HepG2 (cell line): ENCODE measurements at regions not wholly inside any gene's neighbourhood (a gene's known extent, or its start where the extent isn't known, plus 50 kb on each side); places are given as distances from the start of the nearest gene placed in this dataset.

Source experiments
- ATAC-seq: fragments of 200-7000 bp; cut with Tn5 transposase; 3 replicates; pipeline ENCODE4 v1.9.1; 2020; ENCODE audit warnings: mild to moderate bottlenecking, moderate library complexity
- BruUV-seq: library from RNA; stranded (reverse); fragments of 400-500 nt; replicated peaks from 2 replicates; lab custom pipeline; 2021; lab: Mats Ljungman, UMichigan
- CTCF ChIA-PET: fragments of 300-600 bp; formaldehyde crosslinking; extraction: SDS; loops from one replicate; lab custom pipeline; 2021; ENCODE audit warnings: low total read pairs, inconsistent platforms, low intra/inter-chr PET ratio; lab: Yijun Ruan, JAX
- POLR2A ChIA-PET: fragments of 350-600 bp; sonication (Branson Sonifier 250); formaldehyde crosslinking; loops from one replicate; lab custom pipeline; 2020; ENCODE audit warnings: antibody characterized with exemption, inconsistent platforms; lab: Yijun Ruan, JAX
- DNase-seq: peaks from one replicate; pipeline ENCODE4 v3.0.0-alpha.2; 2015; ENCODE audit warnings: low spot score
- FAIRE-seq: peaks from 3 replicates; lab custom pipeline; 2011; peaks lifted over from hg19 to GRCh38; lab: Jason Lieb, UNC
- H2AFZ ChIP-seq: one replicate; pipeline ENCODE4 v1.6.1; 2011; ENCODE audit warnings: low read length, inconsistent platforms
- H3K27ac ChIP-seq: fragments of 300-600 bp; 3 replicates; pipeline ENCODE4 v1.8.0; 2011; ENCODE audit warnings: mixed run types, mild to moderate bottlenecking, mixed read lengths, low read length, inconsistent platforms; ENCODE audit not compliant: insufficient read depth; ENCODE audit errors: extremely low read length
- H3K27me3 ChIP-seq, 2 experiments: fragments of 200-600 bp in 1 of 2; 2 replicates in 1 of 2; 3 replicates in 1 of 2; pipeline versions ENCODE4 v1.6.0 to v1.8.0; 2011; ENCODE audit warnings: low read length in 2 of 2, mild to moderate bottlenecking in 2 of 2, moderate library complexity in 2 of 2, inconsistent platforms in 1 of 2; ENCODE audit not compliant: insufficient read depth in 2 of 2, control insufficient read depth in 1 of 2
- H3K36me3 ChIP-seq, 2 experiments: fragments of 200-600 bp in 1 of 2; replicated peaks in 1 of 2; 2 replicates in 1 of 2; 3 replicates in 1 of 2; pipeline versions ENCODE4 v1.5.1 to v1.8.0; 2011; ENCODE audit warnings: low read length in 2 of 2, inconsistent platforms in 1 of 2; ENCODE audit not compliant: insufficient read depth in 2 of 2, control insufficient read depth in 1 of 2
- H3K4me1 ChIP-seq: 2 replicates; pipeline ENCODE4 v1.5.1; 2012; ENCODE audit warnings: low read length, inconsistent platforms; ENCODE audit not compliant: insufficient read depth
- H3K4me2 ChIP-seq: 2 replicates; pipeline ENCODE4 v1.6.0; 2011; ENCODE audit warnings: low read depth, low read length, inconsistent platforms
- H3K4me3 ChIP-seq, 3 experiments: fragments of 200-600 bp in 1 of 3; sonication (generic), shearing (Covaris generic) in 1 of 3; replicated peaks in 1 of 3; 2 replicates each; pipeline ENCODE4 v1.5.1; 2011 to 2016; ENCODE audit warnings: low read length in 3 of 3, inconsistent platforms in 2 of 3, low read depth in 2 of 3, mild to moderate bottlenecking in 2 of 3, control low read depth in 1 of 3, mixed read lengths in 1 of 3; ENCODE audit not compliant: insufficient read depth in 1 of 3
- H3K79me2 ChIP-seq: one replicate; pipeline ENCODE4 v1.6.1; 2011; ENCODE audit warnings: low read length, inconsistent platforms; ENCODE audit not compliant: insufficient read depth
- H3K9ac ChIP-seq: 2 replicates; pipeline ENCODE4 v1.6.0; 2011; ENCODE audit warnings: mild to moderate bottlenecking, low read depth, low read length, inconsistent platforms; ENCODE audit not compliant: insufficient read depth
- H3K9me3 ChIP-seq: 2 replicates; pipeline ENCODE4 v1.5.1; 2012; ENCODE audit warnings: mild to moderate bottlenecking, low read length
- H4K20me1 ChIP-seq: 2 replicates; pipeline ENCODE4 v1.6.0; 2011; ENCODE audit warnings: inconsistent platforms, mild to moderate bottlenecking, low read length, moderate library complexity; ENCODE audit not compliant: insufficient read depth
- ETV5 ChIP-seq: IDR thresholded peaks from 2 replicates; pipeline ENCODE4 v1.6.1; 2018; ENCODE audit warnings: missing biosample characterization, missing genetic modification reagents, inconsistent platforms, borderline replicate concordance
- IKZF4 ChIP-seq: sonication (generic); formaldehyde crosslinking; IDR thresholded peaks from 2 replicates; pipeline ENCODE4 v1.5.1; 2020; ENCODE audit warnings: borderline replicate concordance, mild to moderate bottlenecking, low read depth, missing genetic modification reagents; ENCODE audit errors: not compliant biosample characterization
- IRX3 ChIP-seq: sonication (generic); formaldehyde crosslinking; IDR thresholded peaks from 2 replicates; pipeline ENCODE4 v1.8.1; 2023; ENCODE audit warnings: mild to moderate bottlenecking, low read depth, missing genetic modification reagents, borderline replicate concordance
- MLXIP ChIP-seq: sonication (generic); formaldehyde crosslinking; IDR thresholded peaks from 2 replicates; pipeline ENCODE4 v1.9.0; 2021; ENCODE audit warnings: missing genetic modification reagents, borderline replicate concordance
- MTF2 ChIP-seq: sonication (generic); formaldehyde crosslinking; IDR thresholded peaks from 2 replicates; pipeline ENCODE4 v1.5.0; 2020; ENCODE audit warnings: missing genetic modification reagents, borderline replicate concordance
- PAWR ChIP-seq: sonication (generic); formaldehyde crosslinking; IDR thresholded peaks from 2 replicates; pipeline ENCODE4 v1.4.0; 2020; ENCODE audit warnings: missing genetic modification reagents, mild to moderate bottlenecking, borderline replicate concordance
- TBP ChIP-seq: sonication (generic); formaldehyde crosslinking; IDR thresholded peaks from 2 replicates; pipeline ENCODE4 v1.5.0; 2020; ENCODE audit warnings: missing genetic modification reagents
- ZNF180 ChIP-seq: sonication (generic); formaldehyde crosslinking; IDR thresholded peaks from 2 replicates; pipeline ENCODE4 v1.4.0; 2020; ENCODE audit warnings: low read depth, missing genetic modification reagents, borderline replicate concordance
- ZNF382 ChIP-seq: sonication (generic); formaldehyde crosslinking; IDR thresholded peaks from 2 replicates; pipeline ENCODE4 v1.5.0; 2020; ENCODE audit warnings: missing genetic modification reagents, mild to moderate bottlenecking, borderline replicate concordance
- ZNF543 ChIP-seq: sonication (generic); formaldehyde crosslinking; IDR thresholded peaks from 2 replicates; pipeline ENCODE4 v1.4.0; 2020; ENCODE audit warnings: mild to moderate bottlenecking, missing genetic modification reagents
- ZSCAN21 ChIP-seq: sonication (generic); formaldehyde crosslinking; IDR thresholded peaks from 2 replicates; pipeline ENCODE4 v1.8.0; 2022; ENCODE audit warnings: mild to moderate bottlenecking, missing genetic modification reagents, moderate library complexity, borderline replicate concordance
- ZZZ3 ChIP-seq: sonication (generic); formaldehyde crosslinking; IDR thresholded peaks from 2 replicates; pipeline ENCODE4 v1.4.0; 2020; ENCODE audit warnings: missing genetic modification reagents, mild to moderate bottlenecking, borderline replicate concordance
- WGBS: methylation state at CpG from one replicate; pipeline ENCODE4 v1.1.6; 2017; ENCODE audit warnings: low lambda C conversion rate; 5-methylcytosine and 5-hydroxymethylcytosine counted together
- in situ Hi-C: cut with HindIII; loops from 2 replicates; pipeline ENCODE4 v1.10.0; 2017; ENCODE audit warnings: low pct_unique_long_range_greater_than_20kb; ENCODE audit not compliant: extremely low pct_ligation_motif_present
- intact Hi-C: fragments of 100-400 bp; cut with micrococcal nuclease; formaldehyde crosslinking; loops from one replicate; pipeline ENCODE4 v1.10.0; 2022; ENCODE audit not compliant: unreplicated experiment
- TF ChIP-seq, protein P1 (sequence below): IDR thresholded peaks from 2 replicates; pipeline ENCODE4 v1.6.1; 2016; ENCODE audit warnings: mild to moderate bottlenecking, missing biosample characterization, missing genetic modification reagents

DNA sequence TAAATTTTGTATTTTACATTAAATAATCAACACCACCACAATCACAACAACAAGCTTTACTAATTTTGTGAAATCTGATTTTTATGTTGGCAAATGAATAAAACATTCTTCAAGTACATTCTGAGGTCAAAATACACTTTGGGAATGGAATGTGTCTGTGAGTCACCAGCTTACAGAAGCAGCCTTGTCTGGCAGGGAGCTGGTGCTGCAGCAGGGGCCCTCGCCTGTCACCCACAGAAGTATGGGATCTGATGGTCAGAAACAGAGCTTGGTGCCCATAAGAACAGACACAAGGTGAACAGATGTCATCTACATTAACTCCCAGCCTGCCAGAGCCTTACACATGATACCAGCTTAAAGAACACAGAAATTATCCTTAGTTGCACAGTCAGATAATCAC lies 496.9 kb downstream of the CCSER2 start:
- Histone ChIP-seq H2AFZ (no peak overlapping the region), H3K27ac (no peak overlapping the region), H3K36me3 (no peaks in the 10 kb centered on the region), H3K27me3 (no peaks in the 10 kb centered on the region), H3K9me3 (no peaks in the 10 kb centered on the region), H4K20me1 (no peaks in the 10 kb centered on the region), H3K9ac (no peak overlapping the region), H3K4me3 (no peak overlapping the region), H3K4me2 (no peak overlapping the region), H3K4me1 (no peaks in the 10 kb centered on the region), H3K79me2 (no peaks in the 10 kb centered on the region)
- no peak for DNase-seq
- no peak for ATAC-seq
- CTCF ChIA-PET, result no interaction called here
- in situ Hi-C loops, result no loop called here
- POLR2A ChIA-PET, result no interaction called here
- 0% methylated on average over 1 of the region's 1 CpG for WGBS
- intact Hi-C loops, result no loop called here
- TF ChIP-seq IKZF4 (CRISPR knock-in tag) (no peak), ZNF180 (no peak), ZNF543 (CRISPR knock-in tag) (no peak), IRX3 (CRISPR knock-in tag) (no peak), ZZZ3 (CRISPR knock-in tag) (no peak), ZNF382 (CRISPR knock-in tag) (no peak), MTF2 (CRISPR knock-in tag) (no peak), PAWR (CRISPR knock-in tag) (no peak), ZSCAN21 (CRISPR knock-in tag) (no peak), TBP (CRISPR knock-in tag) (no peak), ETV5 (CRISPR knock-in tag) (no peak), MLXIP (CRISPR knock-in tag) (no peak)
- TF ChIP-seq, protein P1, sequence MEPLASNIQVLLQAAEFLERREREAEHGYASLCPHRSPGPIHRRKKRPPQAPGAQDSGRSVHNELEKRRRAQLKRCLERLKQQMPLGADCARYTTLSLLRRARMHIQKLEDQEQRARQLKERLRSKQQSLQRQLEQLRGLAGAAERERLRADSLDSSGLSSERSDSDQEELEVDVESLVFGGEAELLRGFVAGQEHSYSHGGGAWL, result no peak
- no peak for FAIRE-seq
- BruUV-seq, result no TSS peak
